Esophagus muscularis mucosa (tissue), 3 donors: ENCODE measurements at regions not wholly inside any gene's neighbourhood (a gene's known extent, or its start where the extent isn't known, plus 50 kb on each side); places are given as distances from the start of the nearest gene placed in this dataset.

Source experiments
- CTCF ChIP-seq, 3 experiments: fragments of 200-600 bp in 2 of 3; fragments of 450-650 bp in 1 of 3; sonication (generic) in 2 of 3; IDR thresholded peaks; one replicate each; pipeline ENCODE4 v1.5.1; 2017 to 2019; ENCODE audit warnings: antibody characterized with exemption in 3 of 3, mild to moderate bottlenecking in 2 of 3, moderate library complexity in 1 of 3
- POLR2A ChIP-seq: fragments of 450-650 bp; IDR thresholded peaks from one replicate; pipeline ENCODE4 v1.6.1; 2017; ENCODE audit warnings: antibody characterized with exemption, moderate library complexity, mild to moderate bottlenecking, low read depth

GRCh38 chr2:59339121-59339836 is 1098.2 kb upstream of the FANCL start:
- TF ChIP-seq CTCF (IDR thresholded peaks at IDR 0.05) (no peak), POLR2A (no peak)
